ENCODE measurements at regions not wholly inside any gene's neighbourhood (a gene's known extent, or its start where the extent isn't known, plus 50 kb on each side); places are given as distances from the start of the nearest gene placed in this dataset.

DNA sequence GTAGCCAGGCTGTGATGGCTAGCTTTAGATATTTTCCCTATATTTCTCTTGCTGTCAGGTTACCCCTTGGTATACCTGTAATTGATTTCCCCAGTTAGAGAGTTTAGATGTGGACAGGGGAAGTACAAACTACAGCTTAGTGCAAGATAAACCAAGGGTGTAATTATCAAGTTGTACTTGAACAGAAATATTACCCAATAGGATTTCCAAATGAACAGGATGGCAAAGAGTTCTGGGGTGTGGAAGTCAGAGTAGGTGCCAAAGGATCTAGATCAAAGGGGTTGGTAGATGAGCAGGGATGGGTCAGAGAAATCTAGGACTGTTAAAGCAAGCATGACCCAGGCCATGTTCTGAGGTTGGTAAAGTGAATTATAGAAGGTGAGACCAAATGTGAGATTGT, 585.2 kb downstream of the CCDC85A start:
- H3K36me3 ChIP-seq (replicated peaks in 1 of 2), result no peaks in the 10 kb centered on the region
- H3K4me3 ChIP-seq, result no peak overlapping the region
- TF ChIP-seq, protein P1, sequence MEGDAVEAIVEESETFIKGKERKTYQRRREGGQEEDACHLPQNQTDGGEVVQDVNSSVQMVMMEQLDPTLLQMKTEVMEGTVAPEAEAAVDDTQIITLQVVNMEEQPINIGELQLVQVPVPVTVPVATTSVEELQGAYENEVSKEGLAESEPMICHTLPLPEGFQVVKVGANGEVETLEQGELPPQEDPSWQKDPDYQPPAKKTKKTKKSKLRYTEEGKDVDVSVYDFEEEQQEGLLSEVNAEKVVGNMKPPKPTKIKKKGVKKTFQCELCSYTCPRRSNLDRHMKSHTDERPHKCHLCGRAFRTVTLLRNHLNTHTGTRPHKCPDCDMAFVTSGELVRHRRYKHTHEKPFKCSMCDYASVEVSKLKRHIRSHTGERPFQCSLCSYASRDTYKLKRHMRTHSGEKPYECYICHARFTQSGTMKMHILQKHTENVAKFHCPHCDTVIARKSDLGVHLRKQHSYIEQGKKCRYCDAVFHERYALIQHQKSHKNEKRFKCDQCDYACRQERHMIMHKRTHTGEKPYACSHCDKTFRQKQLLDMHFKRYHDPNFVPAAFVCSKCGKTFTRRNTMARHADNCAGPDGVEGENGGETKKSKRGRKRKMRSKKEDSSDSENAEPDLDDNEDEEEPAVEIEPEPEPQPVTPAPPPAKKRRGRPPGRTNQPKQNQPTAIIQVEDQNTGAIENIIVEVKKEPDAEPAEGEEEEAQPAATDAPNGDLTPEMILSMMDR (IDR thresholded peaks at IDR 0.05), result no peak
- no peak for TF ChIP-seq POLR2A (IDR thresholded peaks at IDR 0.05)
- H3K4me1 ChIP-seq (replicated peaks in 1 of 2), result no peaks in the 10 kb centered on the region
- DNase-seq, result no peak
- H3K9me3 ChIP-seq (replicated peaks in 1 of 3), result no peaks in the 10 kb centered on the region
- intact Hi-C loops (cut with DNase I), result no loop called here
- H3K27me3 ChIP-seq, result no peaks in the 10 kb centered on the region
- no peak overlapping the region for H3K27ac ChIP-seq

DNA sequence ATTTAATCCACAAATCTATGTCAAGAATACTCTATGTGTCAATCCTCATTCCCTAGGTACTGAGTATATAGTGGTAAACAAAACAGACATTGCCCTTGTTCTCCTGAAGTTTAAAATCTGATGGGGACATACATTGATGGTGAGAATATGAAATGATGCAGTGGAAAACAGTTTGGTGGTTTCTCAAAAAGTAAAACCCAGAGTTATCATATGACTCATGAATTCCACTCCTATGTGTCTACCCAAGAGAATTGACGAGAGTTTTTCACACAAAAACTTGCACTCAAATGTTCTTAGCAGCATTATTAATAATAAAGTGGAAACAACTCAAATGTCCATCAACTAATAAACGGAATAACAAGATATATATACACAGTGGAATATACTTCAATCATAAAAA, 586.7 kb downstream of the CCDC85A start:
- no peaks in the 10 kb centered on the region for H3K4me1 ChIP-seq (replicated peaks in 1 of 2)
- no peak for TF ChIP-seq POLR2A (IDR thresholded peaks at IDR 0.05)
- TF ChIP-seq, protein P1 (IDR thresholded peaks at IDR 0.05), result no peak
- H3K36me3 ChIP-seq (replicated peaks in 1 of 2), result no peaks in the 10 kb centered on the region
- WGBS, 4 donors, result 52 to 76% (median 57%) methylated on average over 2 of the region's 2 CpGs
- no peak overlapping the region for H3K27ac ChIP-seq
- no peak for DNase-seq
- no peaks in the 10 kb centered on the region for H3K9me3 ChIP-seq (replicated peaks in 1 of 3)
- no peak overlapping the region for H3K4me3 ChIP-seq
- intact Hi-C loops (cut with DNase I), result no loop called here
- H3K27me3 ChIP-seq, result no peaks in the 10 kb centered on the region

DNA sequence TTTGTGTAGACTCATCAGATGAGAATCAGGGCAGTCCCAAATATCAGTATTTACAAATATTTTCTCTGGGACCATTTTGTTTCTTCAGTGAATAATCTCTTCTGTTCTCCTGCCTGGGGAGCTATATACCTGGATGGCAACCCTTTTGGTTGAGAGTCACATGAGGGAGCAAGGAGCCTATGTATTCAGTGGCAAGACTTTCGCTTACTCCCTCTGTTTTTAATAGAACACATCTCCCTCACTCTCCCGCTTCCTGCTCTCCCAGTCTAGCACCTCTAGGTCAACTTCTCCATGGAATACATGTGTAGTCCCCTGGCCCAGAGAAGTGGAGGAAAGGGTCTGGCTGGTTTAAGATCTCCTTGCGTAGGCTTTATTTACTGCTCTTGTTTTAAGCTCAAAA, 600.3 kb downstream of the CCDC85A start:
- Histone ChIP-seq H3K4me3 (no peak overlapping the region), H3K9me3 (replicated peaks in 1 of 3) (no peaks in the 10 kb centered on the region), H3K27me3 (no peaks in the 10 kb centered on the region), H3K27ac (no peak overlapping the region), H3K36me3 (replicated peaks in 1 of 2) (no peaks in the 10 kb centered on the region), H3K4me1 (replicated peaks in 1 of 2) (no peaks in the 10 kb centered on the region)
- DNase-seq, result no peak
- WGBS, 4 donors, result 84 to 88% (median 86%) methylated on average over 3 of the region's 3 CpGs
- TF ChIP-seq POLR2A (IDR thresholded peaks at IDR 0.05), result no peak
- TF ChIP-seq, protein P1 (IDR thresholded peaks at IDR 0.05), result no peak
- intact Hi-C loops (cut with DNase I), result no loop called here

DNA sequence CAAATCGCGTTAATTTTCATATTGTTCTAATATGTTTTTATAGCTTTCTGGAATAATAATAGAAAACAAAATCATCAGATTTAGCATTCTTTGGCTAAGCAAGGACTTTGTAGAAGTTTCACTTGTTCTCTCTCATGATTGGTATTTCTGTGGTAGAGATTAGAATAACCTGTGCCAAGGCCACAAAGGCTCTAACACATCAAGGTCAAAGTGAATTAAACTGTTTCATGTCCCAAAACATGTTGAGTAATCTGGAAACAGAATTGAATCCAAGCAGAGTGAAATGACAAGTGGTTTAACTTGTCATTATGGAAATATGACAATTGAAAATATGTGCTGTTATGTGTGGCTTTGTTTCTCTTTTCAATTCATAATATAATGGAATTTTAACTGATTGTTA, 617.4 kb downstream of the CCDC85A start:
- TF ChIP-seq, protein P1 (IDR thresholded peaks at IDR 0.05), result no peak
- TF ChIP-seq POLR2A (IDR thresholded peaks at IDR 0.05), result no peak
- WGBS, 4 donors, result 63 to 78% (median 71%) methylated on average over 2 of the region's 2 CpGs
- H3K9me3 ChIP-seq (replicated peaks in 1 of 3), result no peaks in the 10 kb centered on the region
- H3K27me3 ChIP-seq, result no peaks in the 10 kb centered on the region
- no peak overlapping the region for H3K27ac ChIP-seq
- no peak overlapping the region for H3K4me3 ChIP-seq
- no peak for DNase-seq
- H3K36me3 ChIP-seq (replicated peaks in 1 of 2), result no peaks in the 10 kb centered on the region
- intact Hi-C loops (cut with DNase I), result no loop called here
- H3K4me1 ChIP-seq (replicated peaks in 1 of 2), result peaks cover 0 to 4% of the 10 kb centered on the region in 2 donors
